ENCODE measurements at regions not wholly inside any gene's neighbourhood (a gene's known extent, or its start where the extent isn't known, plus 50 kb on each side); places are given as distances from the start of the nearest gene placed in this dataset.
A peak's percentile ranks its signal among the peaks of the same experiment; 100 is the strongest.

- TF ChIP-seq ZNF276 (CRISPR knock-in tag; IDR thresholded peaks at IDR 0.05; ENCODE audit: low read depth), result no peak
- no peak for TF ChIP-seq ZNF704 (CRISPR knock-in tag; IDR thresholded peaks at IDR 0.05; ENCODE audit: borderline replicate concordance)
- no peak for TF ChIP-seq DNMT3B (CRISPR knock-in tag; conservative IDR thresholded peaks at IDR 0.05)
- TF ChIP-seq ZNF20 (CRISPR knock-in tag; IDR thresholded peaks at IDR 0.05), result no peak
Measured at GRCh38 chr9:30982301-30982700, 1402.1 kb upstream of the ACO1 start (continued).

- CTCF ChIA-PET (ENCODE audit: low intra/inter-chr PET ratio, low total read pairs), result no interaction called here
- Histone ChIP-seq H3K9me3 (ENCODE audit: low read length) (no peaks in the 10 kb centered on the region), H3K9ac (ENCODE audit: insufficient read depth, low read depth, low read length) (no peak overlapping the region), H4K20me1 (ENCODE audit: insufficient read depth, low read length) (no peaks in the 10 kb centered on the region), H3K27ac (ENCODE audit: extremely low read length, insufficient read depth, low read length) (no peak overlapping the region), H3K27me3 (ENCODE audit: control insufficient read depth in 1 of 2, insufficient read depth in 2 of 2, low read length in 2 of 2) (no peaks in the 10 kb centered on the region), H2AFZ (ENCODE audit: low read length) (no peak overlapping the region), H3K79me2 (ENCODE audit: insufficient read depth, low read length) (no peaks in the 10 kb centered on the region), H3K4me2 (ENCODE audit: low read depth, low read length) (no peak overlapping the region), H3K4me3 (replicated peaks in 1 of 3; ENCODE audit: insufficient read depth in 1 of 3, low read depth in 2 of 3, low read length in 3 of 3) (no peak overlapping the region), H3K4me1 (ENCODE audit: insufficient read depth, low read length) (no peaks in the 10 kb centered on the region), H3K36me3 (replicated peaks in 1 of 2; ENCODE audit: control insufficient read depth in 1 of 2, insufficient read depth in 2 of 2, low read length in 2 of 2) (no peaks in the 10 kb centered on the region)
- TF ChIP-seq ZNF839 (CRISPR knock-in tag; IDR thresholded peaks at IDR 0.05; ENCODE audit: borderline replicate concordance), result no peak
- TF ChIP-seq NFIC (IDR thresholded peaks at IDR 0.05; ENCODE audit: low read length), result peak; percentile 31; the same call in 1 of the 2 replicates
- peak; percentile 4 for DNase-seq (ENCODE audit: low spot score)
- intact Hi-C loops (cut with micrococcal nuclease; ENCODE audit: unreplicated experiment), result no loop called here
- 22% methylated on average over 5 of the region's 5 CpGs for WGBS (ENCODE audit: low lambda C conversion rate)
- no TSS peak for BruUV-seq (replicated peaks)
- POLR2A ChIA-PET, result no interaction called here
- FAIRE-seq, result no peak
- no peak for ATAC-seq
- in situ Hi-C loops (cut with HindIII; ENCODE audit: extremely low pct_ligation_motif_present, low pct_unique_long_range_greater_than_20kb), result no loop called here
Measured at GRCh38 chr9:30995956-30996738, 1388.3 kb upstream of the ACO1 start.
